ENCODE measurements at regions not wholly inside any gene's neighbourhood (a gene's known extent, or its start where the extent isn't known, plus 50 kb on each side); places are given as distances from the start of the nearest gene placed in this dataset.

- 33% methylated on average over 8 of the region's 8 CpGs for WGBS (ENCODE audit: insufficient coverage, low coverage, low lambda C conversion rate, missing lambda C conversion rate)
- no peak for DNase-seq
- Histone ChIP-seq H3K27ac (no peak overlapping the region), H3K4me3 (no peak overlapping the region), H3K9me3 (no peaks in the 10 kb centered on the region), H3K36me3 (no peaks in the 10 kb centered on the region), H3K4me1 (no peaks in the 10 kb centered on the region), H3K27me3 (no peaks in the 10 kb centered on the region)
- intact Hi-C loops (cut with DNase I): no loop called here
- no peak for ATAC-seq
- TF ChIP-seq POLR2A (IDR thresholded peaks at IDR 0.05) (no peak), CTCF (IDR thresholded peaks at IDR 0.05) (no peak)
These were observed 591.3 kb upstream of the NOX3 start for GRCh38 chr6:156046841-156047449.

GRCh38 chr6:156046268-156046665, 590.6 kb upstream of the NOX3 start:
- no peak for DNase-seq
- no peak for ATAC-seq

GRCh38 chr6:156045401-156046267, 590.0 kb upstream of the NOX3 start:
- Histone ChIP-seq H3K4me1 (no peaks in the 10 kb centered on the region), H3K27me3 (no peaks in the 10 kb centered on the region), H3K36me3 (no peaks in the 10 kb centered on the region), H3K9me3 (no peaks in the 10 kb centered on the region), H3K4me3 (no peak overlapping the region), H3K27ac (no peak overlapping the region)
- no peak for TF ChIP-seq CTCF (IDR thresholded peaks at IDR 0.05)
- no peak for TF ChIP-seq POLR2A (IDR thresholded peaks at IDR 0.05)
- DNase-seq (no peak), ATAC-seq (no peak)
- 48% methylated on average over 6 of the region's 6 CpGs for WGBS (ENCODE audit: insufficient coverage, low coverage, low lambda C conversion rate, missing lambda C conversion rate)
- intact Hi-C loops (cut with DNase I): no loop called here

More at GRCh38 chr6:156046268-156046665, 590.6 kb upstream of the NOX3 start:
- TF ChIP-seq CTCF (IDR thresholded peaks at IDR 0.05) (no peak), POLR2A (IDR thresholded peaks at IDR 0.05) (no peak)
- intact Hi-C loops (cut with DNase I): no loop called here
- H3K4me1 ChIP-seq: no peaks in the 10 kb centered on the region
- H3K9me3 ChIP-seq: no peaks in the 10 kb centered on the region
- no peaks in the 10 kb centered on the region for H3K36me3 ChIP-seq
- H3K4me3 ChIP-seq: no peak overlapping the region
- no peaks in the 10 kb centered on the region for H3K27me3 ChIP-seq
- 14% methylated on average over 2 of the region's 2 CpGs for whole genome bisulfite sequencing (ENCODE audit: insufficient coverage, low coverage, low lambda C conversion rate, missing lambda C conversion rate)
- no peak overlapping the region for H3K27ac ChIP-seq

GRCh38 chr6:156033598-156033997, 578.0 kb upstream of the NOX3 start:
- H3K4me1 ChIP-seq: no peaks in the 10 kb centered on the region
- no peak overlapping the region for H3K4me3 ChIP-seq
- ATAC-seq (no peak), DNase-seq (no peak)
- H3K27me3 ChIP-seq: no peaks in the 10 kb centered on the region
- intact Hi-C loops (cut with DNase I): no loop called here
- H3K27ac ChIP-seq: no peak overlapping the region
- H3K9me3 ChIP-seq: no peaks in the 10 kb centered on the region
- no peaks in the 10 kb centered on the region for H3K36me3 ChIP-seq
- TF ChIP-seq POLR2A (IDR thresholded peaks at IDR 0.05) (no peak), CTCF (IDR thresholded peaks at IDR 0.05) (no peak)
